HG02759 (cell line): ENCODE measurements at regions not wholly inside any gene's neighbourhood (a gene's known extent, or its start where the extent isn't known, plus 50 kb on each side); places are given as distances from the start of the nearest gene placed in this dataset.
"Not testable (repeated sequence)": the region's sequence is repeated elsewhere in the genome, so short reads cannot be mapped to it uniquely, and the experiment has no call there.

Source experiments
- ATAC-seq: cut with Tn5 transposase; IDR thresholded peaks from one replicate; pipeline ENCODE4 v1.9.1; 2021; ENCODE audit warnings: mild to moderate bottlenecking, moderate library complexity; ENCODE audit not compliant: unreplicated experiment

- ATAC-seq = no peak
These were observed 128.6 kb upstream of the BMPER start for GRCh38 chr7:33776788-33777187.

- no peak for ATAC-seq
These were observed 127.1 kb upstream of the BMPER start for GRCh38 chr7:33778195-33778594.

- ATAC-seq = no peak
These were observed 126.1 kb upstream of the BMPER start for GRCh38 chr7:33779216-33779615.

GRCh38 chr7:33781167-33781566, 124.2 kb upstream of the BMPER start:
- no peak for ATAC-seq

GRCh38 chr7:33781796-33782195, 123.5 kb upstream of the BMPER start:
- no peak for ATAC-seq

- ATAC-seq = no peak
These were observed 121.3 kb upstream of the BMPER start for GRCh38 chr7:33784000-33784399.

- no peak for ATAC-seq
These were observed 116.8 kb upstream of the BMPER start for GRCh38 chr7:33788531-33788930.

GRCh38 chr7:33789871-33790630, 115.3 kb upstream of the BMPER start:
- ATAC-seq = no peak

- no peak for ATAC-seq
These were observed 114.6 kb upstream of the BMPER start for GRCh38 chr7:33790746-33791145.

- no peak for ATAC-seq
These were observed 113.3 kb upstream of the BMPER start for GRCh38 chr7:33792041-33792440.

- ATAC-seq = no peak
These were observed 112.7 kb upstream of the BMPER start for GRCh38 chr7:33792547-33793105.

- no peak for ATAC-seq
These were observed 111.7 kb upstream of the BMPER start for GRCh38 chr7:33793616-33794015.

- ATAC-seq = no peak
These were observed 110.9 kb upstream of the BMPER start for GRCh38 chr7:33794419-33794818.

- ATAC-seq = no peak
These were observed 110.4 kb upstream of the BMPER start for GRCh38 chr7:33794959-33795358.

GRCh38 chr7:33796538-33796937, 108.8 kb upstream of the BMPER start:
- no peak for ATAC-seq

- not testable (repeated sequence) for ATAC-seq
These were observed 107.8 kb upstream of the BMPER start for GRCh38 chr7:33797512-33797911.

- no peak for ATAC-seq
These were observed 106.5 kb upstream of the BMPER start for GRCh38 chr7:33798686-33799325.

GRCh38 chr7:33799766-33800165, 105.6 kb upstream of the BMPER start:
- no peak for ATAC-seq

- ATAC-seq = no peak
These were observed 102.7 kb upstream of the BMPER start for GRCh38 chr7:33802600-33802999.

- ATAC-seq = no peak
These were observed 101.1 kb upstream of the BMPER start for GRCh38 chr7:33804140-33804660.

GRCh38 chr7:33805630-33806233, 99.6 kb upstream of the BMPER start:
- ATAC-seq = no peak
